Fibroblast of villous mesenchyme (primary cell): ENCODE measurements at regions not wholly inside any gene's neighbourhood (a gene's known extent, or its start where the extent isn't known, plus 50 kb on each side); places are given as distances from the start of the nearest gene placed in this dataset.

Experiments
- DNase-seq: peaks from one replicate; pipeline ENCODE4 v3.0.0-alpha.2; 2010; ENCODE audit warnings: low read depth
- H3K4me3 ChIP-seq: 2 replicates; pipeline ENCODE4 v1.5.1; 2011; ENCODE audit warnings: low read depth, mild to moderate bottlenecking, low read length
- CTCF ChIP-seq: IDR thresholded peaks from 2 replicates; pipeline ENCODE4 v1.5.1; 2012; ENCODE audit warnings: low read depth, mild to moderate bottlenecking, low read length; ENCODE audit not compliant: insufficient read depth

DNA sequence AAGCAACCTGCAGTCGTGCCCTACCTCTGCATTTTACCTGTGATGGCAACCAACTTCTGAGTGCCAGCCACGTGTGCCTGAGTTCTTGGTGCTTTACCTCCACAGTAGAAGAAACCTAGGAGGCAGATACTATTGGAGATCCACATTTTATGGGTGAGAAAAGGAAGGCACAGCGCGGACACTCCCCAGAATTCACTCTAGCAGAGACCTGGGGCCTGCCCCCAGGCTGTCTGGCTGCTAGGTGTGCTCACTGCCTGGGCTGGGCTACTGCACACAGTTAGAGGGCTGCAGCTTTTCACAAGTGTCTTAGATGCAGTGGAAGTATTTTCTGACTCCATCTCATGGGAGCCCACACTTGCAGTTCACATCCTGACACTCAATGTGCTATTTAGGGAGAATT lies 598.8 kb upstream of the ADAMTS16 start:
- no peak for TF ChIP-seq CTCF
- DNase-seq = no peak
- no peak overlapping the region for H3K4me3 ChIP-seq

DNA sequence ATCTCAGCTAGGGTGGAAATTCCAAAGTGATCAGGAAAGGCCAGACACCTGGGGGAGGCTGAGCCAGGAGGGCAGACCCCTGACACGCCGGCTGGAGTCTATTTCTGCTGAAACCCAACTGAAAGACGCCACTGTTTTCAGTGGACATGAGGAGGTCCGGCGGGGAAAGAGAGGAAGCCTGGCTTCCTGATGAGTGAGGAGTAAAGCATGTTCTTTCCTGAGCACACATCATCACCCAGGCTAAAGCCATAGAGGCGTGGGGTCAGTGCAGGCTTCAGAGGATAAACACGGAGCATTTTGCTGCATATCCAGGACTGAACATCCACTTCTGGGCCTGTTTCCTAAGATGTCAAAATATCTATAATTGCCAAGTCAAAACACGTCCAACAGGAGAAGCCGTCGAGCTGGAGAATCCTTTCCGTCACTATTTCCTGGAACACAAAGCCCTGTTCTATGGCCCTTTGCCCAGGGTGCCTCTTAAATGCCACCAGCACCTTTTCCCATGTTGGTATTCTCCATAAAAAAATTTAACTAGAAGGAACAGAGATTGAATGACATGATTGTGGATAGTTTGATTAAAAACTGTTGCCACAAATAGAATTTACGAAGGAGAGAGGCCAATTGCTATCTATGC lies 597.9 kb upstream of the ADAMTS16 start:
- TF ChIP-seq CTCF = no peak
- no peak for DNase-seq
- no peak overlapping the region for H3K4me3 ChIP-seq

DNA sequence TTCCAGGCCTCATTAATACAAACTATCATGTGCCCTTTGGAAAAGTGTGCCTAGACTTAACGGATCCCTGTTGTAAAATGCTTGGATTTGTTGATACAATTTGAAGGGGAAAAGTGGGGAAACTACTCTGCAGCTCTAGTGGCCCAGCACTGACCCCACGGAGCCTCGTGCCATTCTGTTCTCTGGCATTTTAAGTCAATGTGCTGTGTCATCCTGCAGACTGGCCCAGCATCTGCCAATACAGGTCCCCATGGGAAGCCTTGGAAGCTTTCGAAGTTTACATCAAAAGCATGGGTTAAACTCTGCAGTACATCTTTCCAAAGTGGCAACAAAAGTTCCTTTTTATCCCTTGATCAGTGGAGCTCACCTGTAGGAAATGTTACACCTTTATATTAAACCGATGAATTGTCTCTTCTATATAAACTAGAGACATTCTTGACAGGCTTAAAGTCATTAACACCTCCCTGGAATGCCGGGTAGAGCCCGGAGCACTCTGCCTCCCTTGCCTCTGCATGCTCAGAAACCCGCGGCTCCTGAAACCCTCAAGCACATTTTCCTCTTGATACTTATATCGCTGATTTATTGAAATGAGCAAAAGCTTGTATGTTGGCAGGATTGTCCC lies 596.0 kb upstream of the ADAMTS16 start:
- DNase-seq = no peak
- TF ChIP-seq CTCF = no peak
- H3K4me3 ChIP-seq = no peak overlapping the region

DNA sequence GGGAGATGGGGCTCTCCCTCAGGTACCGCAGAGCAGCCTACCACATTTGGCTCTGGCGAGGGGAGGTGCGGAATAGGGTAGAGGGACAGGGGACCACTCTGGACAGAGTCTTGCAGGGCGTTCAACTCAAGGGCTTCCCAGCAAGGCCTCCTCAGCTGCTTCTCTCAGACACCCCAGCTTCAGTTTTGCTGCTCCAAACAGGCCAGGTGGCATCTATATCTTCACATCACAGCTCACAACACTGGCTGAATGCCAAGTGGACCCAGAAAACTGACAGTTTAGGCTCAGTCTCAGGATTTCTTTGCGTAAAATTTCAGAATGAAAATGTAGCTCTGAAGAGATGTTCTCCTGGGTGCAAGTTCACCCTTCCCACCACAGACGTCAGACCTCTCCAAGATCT lies 592.6 kb upstream of the ADAMTS16 start:
- no peak for TF ChIP-seq CTCF
- DNase-seq = no peak
- no peak overlapping the region for H3K4me3 ChIP-seq

GRCh38 chr5:4548341-4548740 lies 591.8 kb upstream of the ADAMTS16 start:
- no peak for TF ChIP-seq CTCF
- H3K4me3 ChIP-seq = no peak overlapping the region
- DNase-seq = no peak

GRCh38 chr5:4549351-4549750 lies 590.8 kb upstream of the ADAMTS16 start:
- H3K4me3 ChIP-seq = no peak overlapping the region
- DNase-seq = no peak
- TF ChIP-seq CTCF = no peak

DNA sequence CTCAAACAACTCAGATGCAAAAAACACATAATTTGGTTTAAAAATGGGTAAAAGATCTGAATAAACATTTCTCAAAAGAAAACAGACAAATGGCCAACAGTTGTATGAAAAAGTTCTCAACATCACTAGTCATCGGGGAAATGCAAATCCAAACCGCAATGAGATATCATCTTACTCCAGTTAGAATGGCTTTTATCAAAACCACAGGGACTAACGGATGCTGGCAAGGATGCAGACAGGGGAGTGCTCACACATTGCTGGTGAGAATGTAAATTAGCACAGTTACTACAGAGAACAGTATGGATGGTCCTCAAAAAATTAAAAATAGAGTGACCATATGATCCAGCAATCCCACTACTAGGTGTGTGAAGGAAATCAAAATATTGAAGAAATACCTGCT lies 589.1 kb upstream of the ADAMTS16 start:
- TF ChIP-seq CTCF = no peak
- no peak for DNase-seq
- no peak overlapping the region for H3K4me3 ChIP-seq
